ENCODE measurements at regions not wholly inside any gene's neighbourhood (a gene's known extent, or its start where the extent isn't known, plus 50 kb on each side); places are given as distances from the start of the nearest gene placed in this dataset.

- Histone ChIP-seq H3K4me3 (no peak overlapping the region), H3K36me3 (no peaks in the 10 kb centered on the region), H3K27me3 (no peaks in the 10 kb centered on the region), H3K9me3 (no peaks in the 10 kb centered on the region), H3K4me1 (no peaks in the 10 kb centered on the region), H3K27ac (no peak overlapping the region)
- TF ChIP-seq POLR2A (IDR thresholded peaks at IDR 0.05) = no peak
- TF ChIP-seq CTCF (IDR thresholded peaks at IDR 0.05) = no peak
- WGBS, 2 donors = 60 to 65% methylated on average over 2 of the region's 2 CpGs
- DNase-seq = no peak
- intact Hi-C loops (cut with DNase I) = no loop called here
These were observed 59.4 kb upstream of the SLC7A11 start for GRCh38 chr4:138301536-138301935.

- TF ChIP-seq CTCF (IDR thresholded peaks at IDR 0.05) = no peak
- no peak for TF ChIP-seq POLR2A (IDR thresholded peaks at IDR 0.05)
- Histone ChIP-seq H3K27me3 (no peaks in the 10 kb centered on the region), H3K4me1 (no peaks in the 10 kb centered on the region), H3K27ac (no peak overlapping the region), H3K36me3 (no peaks in the 10 kb centered on the region), H3K4me3 (no peak overlapping the region), H3K9me3 (no peaks in the 10 kb centered on the region)
- intact Hi-C loops (cut with DNase I) = no loop called here
- DNase-seq = no peak
These were observed 58.5 kb upstream of the SLC7A11 start for GRCh38 chr4:138300616-138301015.

- intact Hi-C loops (cut with DNase I) = no loop called here
- WGBS, 2 donors = 88 to 91% methylated on average over 5 of the region's 5 CpGs
- no peak for DNase-seq
- Histone ChIP-seq H3K27ac (no peak overlapping the region), H3K4me3 (no peak overlapping the region), H3K27me3 (no peaks in the 10 kb centered on the region), H3K9me3 (no peaks in the 10 kb centered on the region), H3K36me3 (no peaks in the 10 kb centered on the region), H3K4me1 (no peaks in the 10 kb centered on the region)
- TF ChIP-seq CTCF (IDR thresholded peaks at IDR 0.05) (no peak), POLR2A (IDR thresholded peaks at IDR 0.05) (no peak)
These were observed 57.7 kb upstream of the SLC7A11 start for GRCh38 chr4:138299881-138300280.

GRCh38 chr4:138298866-138299265, 56.7 kb upstream of the SLC7A11 start:
- intact Hi-C loops (cut with DNase I) = no loop called here
- Histone ChIP-seq H3K27me3 (no peaks in the 10 kb centered on the region), H3K4me3 (no peak overlapping the region), H3K4me1 (no peaks in the 10 kb centered on the region), H3K27ac (no peak overlapping the region), H3K9me3 (no peaks in the 10 kb centered on the region), H3K36me3 (no peaks in the 10 kb centered on the region)
- no peak for DNase-seq
- WGBS, 2 donors = 52 to 63% methylated on average over 1 of the region's 1 CpG
- no peak for TF ChIP-seq CTCF (IDR thresholded peaks at IDR 0.05)
- no peak for TF ChIP-seq POLR2A (IDR thresholded peaks at IDR 0.05)

- intact Hi-C loops (cut with DNase I) = no loop called here
These were observed 56.3 kb upstream of the SLC7A11 start for GRCh38 chr4:138298431-138298830.

More at GRCh38 chr4:138298431-138298830, 56.3 kb upstream of the SLC7A11 start:
- WGBS, 2 donors = 29 to 56% methylated on average over 1 of the region's 1 CpG
- DNase-seq = no peak
- Histone ChIP-seq H3K4me1 (no peaks in the 10 kb centered on the region), H3K4me3 (no peak overlapping the region), H3K27ac (no peak overlapping the region), H3K27me3 (no peaks in the 10 kb centered on the region), H3K9me3 (no peaks in the 10 kb centered on the region), H3K36me3 (no peaks in the 10 kb centered on the region)
- TF ChIP-seq CTCF (IDR thresholded peaks at IDR 0.05) = no peak
- TF ChIP-seq POLR2A (IDR thresholded peaks at IDR 0.05) = no peak

Measured in esophagus squamous epithelium (tissue), 5 donors.